ENCODE measurements at regions not wholly inside any gene's neighbourhood (a gene's known extent, or its start where the extent isn't known, plus 50 kb on each side); places are given as distances from the start of the nearest gene placed in this dataset.

- TF ChIP-seq POLR2AphosphoS5 (IDR thresholded peaks at IDR 0.05; ENCODE audit: low read depth, low read length), result no peak
- TF ChIP-seq TAF1 (IDR thresholded peaks at IDR 0.05; ENCODE audit: borderline replicate concordance, insufficient read depth, low read length), result no peak
- no peak for TF ChIP-seq REST (IDR thresholded peaks at IDR 0.05; ENCODE audit: insufficient read depth in 1 of 2, low read depth in 2 of 2, low read length in 2 of 2)
- no peak for TF ChIP-seq SIN3A (IDR thresholded peaks at IDR 0.05; ENCODE audit: borderline replicate concordance, insufficient read depth, low read length)
These were observed 70.3 kb upstream of the CWC22 start for GRCh38 chr2:180077295-180077906.
